ENCODE measurements at regions not wholly inside any gene's neighbourhood (a gene's known extent, or its start where the extent isn't known, plus 50 kb on each side); places are given as distances from the start of the nearest gene placed in this dataset.
"Not testable (repeated sequence)": the region's sequence is repeated elsewhere in the genome, so short reads cannot be mapped to it uniquely, and the experiment has no call there.

DNA sequence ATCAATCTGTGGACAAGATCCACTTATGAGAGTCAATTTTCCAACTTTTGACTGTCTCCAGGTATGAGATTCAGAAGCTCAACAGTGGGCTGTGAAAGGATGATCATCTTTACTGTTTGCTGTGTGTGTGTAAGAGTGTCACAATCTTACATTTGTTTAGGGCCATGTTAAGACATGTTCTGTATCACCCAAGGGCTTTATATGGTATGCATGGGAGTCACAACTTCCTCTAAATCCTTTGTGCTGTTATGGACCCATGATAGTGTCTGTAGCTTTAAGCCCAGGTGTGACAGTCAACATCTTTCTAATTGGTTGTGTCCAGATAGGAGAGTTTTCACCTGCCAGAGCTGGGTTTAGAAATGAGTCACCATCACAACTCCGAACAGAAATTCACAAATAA lies 70.2 kb downstream of the ZNF726 start:
- DNase-seq, result not testable (repeated sequence)

DNA sequence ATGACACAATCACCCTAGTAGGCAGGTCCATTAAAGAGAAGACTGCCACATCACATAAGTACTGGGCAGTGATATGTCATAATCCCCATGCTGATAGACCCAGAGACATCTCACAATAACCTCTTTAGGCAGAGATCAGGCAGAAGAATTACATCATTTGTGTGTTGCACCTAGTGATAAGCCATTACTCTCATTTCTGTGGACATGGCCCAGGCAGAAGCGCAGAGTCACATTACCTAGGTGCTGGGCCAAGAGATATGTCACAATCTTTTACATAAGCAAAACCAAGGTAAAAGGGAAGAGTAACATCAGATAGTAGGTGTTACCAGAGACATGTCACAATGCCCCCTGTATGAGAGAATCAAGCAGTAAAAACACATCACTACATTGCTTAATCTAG lies 71.9 kb downstream of the ZNF726 start:
- DNase-seq, result no peak

DNA sequence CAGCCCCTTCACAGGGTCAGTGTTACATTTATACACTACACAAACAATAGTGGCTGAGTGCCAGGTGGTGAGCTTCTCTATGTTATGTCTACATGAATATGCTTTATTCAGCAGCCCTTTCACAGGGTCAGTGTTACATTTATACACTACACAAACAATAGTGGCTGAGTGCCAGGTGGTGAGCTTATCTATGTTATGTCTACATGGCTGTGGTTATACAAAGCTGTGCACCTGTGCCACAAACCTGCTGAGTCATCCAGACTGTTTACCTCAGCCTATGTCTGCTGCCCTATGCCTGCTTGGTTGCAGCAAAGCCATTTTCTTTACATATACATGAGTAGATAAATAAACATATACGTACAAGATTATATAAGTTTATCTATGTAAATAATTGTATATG lies 76.5 kb downstream of the ZNF726 start:
- no peak for DNase-seq

DNA sequence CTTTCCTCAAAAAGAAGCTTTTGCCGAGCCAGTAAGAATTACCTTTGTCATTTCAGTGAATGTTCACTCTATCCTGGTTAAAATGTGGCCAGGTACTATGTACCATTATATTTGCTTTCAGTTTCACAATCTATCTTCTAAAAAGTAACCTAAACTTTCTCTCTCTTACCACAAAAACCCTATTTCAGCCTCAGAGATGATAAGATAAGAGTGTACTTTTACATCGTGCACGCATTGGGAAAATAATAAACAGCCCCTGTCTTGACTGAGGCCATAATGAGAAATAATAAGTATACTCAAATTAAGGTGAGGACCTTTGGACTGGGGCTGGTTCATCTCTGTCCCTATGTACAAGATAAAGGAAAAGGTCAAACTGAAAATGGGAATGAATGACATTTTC lies 77.7 kb downstream of the ZNF726 start:
- no peak for DNase-seq

DNA sequence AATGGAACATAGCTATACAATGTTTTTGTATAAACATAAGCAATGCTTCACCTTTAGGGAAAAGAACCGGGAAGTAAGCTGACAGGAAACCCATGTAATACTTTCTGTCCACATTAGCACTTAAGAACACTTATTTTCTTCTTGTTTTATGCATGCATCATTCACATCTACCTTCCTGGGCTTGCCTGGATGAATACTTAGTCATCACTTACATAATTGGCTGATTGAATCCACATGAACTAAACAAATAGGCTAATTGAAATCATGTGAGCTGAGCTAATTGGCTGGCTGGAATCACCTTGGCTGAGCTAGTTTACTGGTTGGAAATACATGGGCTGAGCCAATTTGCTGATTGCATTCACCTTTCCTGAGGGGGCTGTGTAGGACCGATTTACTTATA lies 78.8 kb downstream of the ZNF726 start:
- no peak for DNase-seq

DNA sequence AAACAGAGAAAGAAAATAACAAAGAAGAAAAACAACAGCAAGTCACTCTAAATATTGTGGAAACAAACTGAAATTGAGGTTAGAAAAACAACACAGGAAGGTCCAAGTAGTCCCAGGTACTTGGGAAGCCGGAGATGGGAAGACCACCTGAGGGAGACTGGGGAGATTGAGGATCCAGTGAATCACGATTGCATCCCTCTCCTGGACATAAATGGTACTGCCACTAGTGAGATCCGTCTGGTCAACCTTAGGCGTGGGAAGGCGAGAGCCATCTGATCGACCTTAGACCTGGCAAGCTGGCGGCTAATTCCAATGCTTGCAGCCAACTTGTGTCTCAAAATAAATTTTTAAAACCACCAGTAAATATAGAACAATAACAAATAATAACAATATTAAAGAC lies 81.9 kb downstream of the ZNF726 start:
- no peak for DNase-seq

DNA sequence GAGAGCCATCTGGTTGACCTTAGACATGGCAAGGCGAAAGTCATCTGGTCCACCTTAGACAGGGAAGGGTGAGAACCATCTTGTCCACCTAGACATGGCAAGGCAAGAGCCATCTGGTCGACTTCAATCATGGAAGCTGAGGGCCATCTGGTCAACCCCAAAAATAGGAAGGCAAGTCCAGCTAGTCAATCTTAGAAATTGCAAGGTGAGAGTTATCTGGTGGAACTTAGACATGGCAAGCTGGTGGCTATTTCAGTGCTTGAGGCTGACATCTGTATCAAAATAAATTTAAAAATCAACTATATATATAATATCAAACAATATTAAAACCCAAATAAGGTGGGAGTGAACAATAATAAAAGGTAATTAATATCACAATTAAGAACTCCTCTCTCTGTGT lies 83.9 kb downstream of the ZNF726 start:
- no peak for DNase-seq

DNA sequence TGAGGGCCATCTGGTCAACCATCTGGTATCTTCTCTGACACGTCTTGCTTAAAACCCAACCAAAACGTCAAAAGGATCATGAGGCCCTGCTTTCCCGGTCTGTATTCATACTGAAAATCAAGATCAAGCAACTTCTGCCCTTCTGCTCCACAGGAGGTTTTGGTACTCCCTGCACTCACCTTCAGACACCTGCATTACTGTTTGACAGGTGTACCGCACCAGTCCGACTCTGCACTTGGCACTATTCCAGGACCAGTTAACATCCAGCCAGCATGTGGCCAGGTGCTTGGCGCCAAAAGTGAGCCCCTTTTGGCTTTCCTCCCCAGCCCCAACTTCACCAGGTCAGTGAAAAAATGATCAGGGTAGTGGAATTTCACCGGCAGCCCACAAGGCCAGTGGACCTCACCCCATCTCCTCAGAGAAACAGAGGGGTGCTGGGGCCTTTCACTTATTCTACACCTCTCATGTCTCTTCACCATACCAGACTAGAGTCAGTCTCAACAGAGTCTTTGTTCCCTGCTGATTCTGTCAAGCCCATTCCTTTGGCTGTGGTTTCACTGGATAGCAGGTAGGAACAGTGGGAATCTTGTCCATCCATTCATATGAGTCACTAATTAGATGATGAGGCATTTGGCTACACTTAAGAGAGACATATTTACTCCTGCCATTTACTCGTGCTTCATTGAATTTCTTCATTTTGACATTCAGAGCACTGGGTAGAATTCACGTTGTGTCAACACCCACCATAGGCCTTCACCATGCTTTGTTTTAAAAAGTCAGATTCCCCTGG lies 85.3 kb downstream of the ZNF726 start:
- no peak for DNase-seq

DNA sequence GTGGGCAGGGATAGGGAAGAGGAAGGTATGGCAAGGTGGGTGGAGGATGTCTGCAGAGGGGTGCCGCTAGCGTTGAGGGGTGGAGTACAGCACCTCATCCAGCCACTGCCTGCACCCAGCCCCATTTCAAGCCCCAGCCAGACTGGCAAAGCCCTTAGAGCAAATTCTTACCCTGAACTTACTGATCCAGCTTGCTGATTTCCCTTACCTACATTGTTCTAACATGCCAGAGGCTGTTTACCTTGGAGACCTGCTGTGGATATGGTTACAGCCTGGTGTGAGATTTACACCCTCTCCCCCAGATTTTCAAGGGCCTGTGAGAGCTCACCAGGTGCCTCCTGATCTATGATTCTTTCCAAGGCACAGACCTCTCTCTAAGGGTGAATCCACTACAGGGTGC lies 86.0 kb downstream of the ZNF726 start:
- DNase-seq, result no peak

DNA sequence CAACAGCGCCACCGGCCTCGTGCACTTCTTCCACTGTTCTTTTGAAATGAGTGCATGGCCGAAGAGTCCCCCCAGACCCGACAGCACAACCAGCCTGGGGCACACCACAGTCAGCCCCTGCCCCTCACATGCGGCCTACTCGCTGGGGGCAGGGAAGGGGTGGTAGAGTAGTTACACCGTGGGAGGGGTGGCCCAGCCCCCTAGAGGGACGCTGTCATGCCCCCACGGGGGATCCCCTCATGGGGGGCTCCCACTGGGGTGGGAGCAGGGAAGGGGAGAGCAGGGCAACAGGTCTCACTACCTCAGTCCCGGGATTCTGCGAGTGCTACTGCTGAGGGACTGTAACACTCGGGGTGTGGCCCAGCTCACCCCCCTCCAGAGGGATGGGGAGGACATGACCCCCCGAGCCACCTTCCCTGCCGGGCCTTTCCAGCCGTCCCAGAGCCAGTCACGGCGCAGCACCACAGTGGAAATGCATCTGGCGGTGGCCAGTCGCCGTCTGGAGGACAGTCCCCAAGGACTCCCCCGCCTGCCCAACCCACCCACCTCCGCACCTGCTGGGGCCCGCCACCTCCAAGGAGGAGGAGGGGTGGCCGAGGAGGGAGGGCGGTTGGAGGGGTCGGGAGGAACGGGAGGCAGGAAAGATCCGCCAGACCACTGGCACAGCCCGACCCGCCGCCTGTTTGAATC lies 84.6 kb upstream of the ZNF254 start:
- no peak for DNase-seq

DNA sequence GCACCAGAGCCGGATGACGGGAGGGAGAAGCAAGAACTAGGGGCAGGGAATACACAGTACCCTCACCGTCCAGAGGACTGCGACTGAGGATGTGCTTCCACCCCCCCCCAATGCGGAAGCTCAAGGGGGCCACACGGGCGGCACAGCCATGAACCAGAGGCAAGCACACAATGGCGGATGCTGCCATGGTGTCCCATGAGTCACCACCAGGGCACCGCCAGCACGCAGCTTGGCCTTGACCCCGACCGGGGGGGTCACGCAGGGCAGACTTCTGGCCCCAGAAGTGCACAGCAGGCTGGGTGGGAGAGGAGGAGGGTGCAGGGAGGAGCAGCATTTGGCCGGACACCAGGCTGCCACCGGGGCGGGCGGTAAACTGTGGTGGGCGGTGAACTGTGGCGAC lies 83.5 kb upstream of the ZNF254 start:
- DNase-seq, result no peak

DNA sequence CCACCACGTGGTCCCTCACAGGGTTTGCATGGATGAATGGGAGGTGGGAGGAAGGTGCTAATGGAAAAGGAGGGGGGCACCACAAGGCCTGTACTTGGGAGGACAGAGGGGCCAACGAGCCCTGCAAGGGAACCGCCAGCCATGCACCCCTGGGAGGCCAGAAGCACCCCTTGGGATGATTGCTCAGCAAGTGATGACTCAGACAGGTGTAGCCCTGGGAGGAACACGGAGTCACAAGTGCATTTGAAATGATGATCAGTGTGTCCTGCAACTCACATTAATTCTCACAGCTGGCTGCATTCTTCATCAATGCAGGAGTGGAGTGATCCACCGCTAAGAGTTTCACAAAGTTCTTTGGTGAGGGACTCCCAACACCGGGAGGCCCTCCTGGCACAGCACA lies 82.8 kb upstream of the ZNF254 start:
- DNase-seq, result no peak

DNA sequence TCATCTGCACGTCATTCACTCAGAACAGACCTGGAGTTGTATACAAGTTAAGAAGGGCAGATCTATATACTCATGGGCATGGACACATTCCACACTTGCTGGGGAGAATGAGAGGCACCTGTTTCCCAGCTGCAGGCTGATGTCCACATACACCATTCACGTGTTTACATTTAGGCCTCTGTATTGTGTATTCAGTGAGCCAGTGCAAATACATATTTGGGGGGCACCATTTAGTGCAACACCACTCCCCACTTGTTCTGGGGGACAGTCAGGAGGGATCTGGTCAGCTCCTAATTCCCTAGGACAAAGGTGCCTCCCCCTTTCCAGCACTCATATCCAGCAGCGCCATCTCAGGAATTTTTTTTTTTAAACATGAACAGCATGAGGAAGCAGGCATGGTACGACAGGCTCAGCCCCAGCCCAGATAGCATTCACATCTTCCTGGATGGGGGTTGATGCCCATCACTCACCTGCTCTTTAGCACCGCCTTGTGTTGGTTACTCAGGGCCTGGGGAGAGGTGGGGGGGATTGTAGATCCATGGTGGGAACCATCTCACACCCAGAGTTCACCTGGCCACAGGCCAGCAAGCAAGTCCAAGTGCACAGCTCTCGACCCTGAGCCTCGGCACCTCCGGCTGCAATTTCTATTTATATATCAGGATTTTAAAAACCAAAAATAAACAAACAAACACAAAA lies 56.9 kb upstream of the ZNF254 start:
- DNase-seq, result no peak

DNA sequence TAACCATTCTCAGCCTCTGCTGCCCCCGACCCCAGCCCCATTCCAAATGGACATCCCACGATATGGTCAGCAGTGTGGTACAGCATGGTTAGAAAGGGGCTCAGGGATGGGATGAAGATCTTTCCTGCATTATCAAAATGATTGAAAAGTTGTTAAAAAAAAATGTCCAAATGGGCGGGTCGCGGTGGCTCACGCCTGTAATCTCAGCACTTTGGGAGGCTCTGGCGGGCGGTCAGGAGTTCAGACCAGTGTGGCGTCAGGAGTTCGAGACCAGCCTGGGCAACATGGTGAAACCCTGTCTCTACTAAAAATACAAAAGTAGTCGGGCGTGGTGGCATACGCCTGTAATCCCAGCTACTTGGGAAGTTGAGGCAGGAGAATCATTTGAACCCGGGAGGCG lies 54.3 kb upstream of the ZNF254 start:
- no peak for DNase-seq

DNA sequence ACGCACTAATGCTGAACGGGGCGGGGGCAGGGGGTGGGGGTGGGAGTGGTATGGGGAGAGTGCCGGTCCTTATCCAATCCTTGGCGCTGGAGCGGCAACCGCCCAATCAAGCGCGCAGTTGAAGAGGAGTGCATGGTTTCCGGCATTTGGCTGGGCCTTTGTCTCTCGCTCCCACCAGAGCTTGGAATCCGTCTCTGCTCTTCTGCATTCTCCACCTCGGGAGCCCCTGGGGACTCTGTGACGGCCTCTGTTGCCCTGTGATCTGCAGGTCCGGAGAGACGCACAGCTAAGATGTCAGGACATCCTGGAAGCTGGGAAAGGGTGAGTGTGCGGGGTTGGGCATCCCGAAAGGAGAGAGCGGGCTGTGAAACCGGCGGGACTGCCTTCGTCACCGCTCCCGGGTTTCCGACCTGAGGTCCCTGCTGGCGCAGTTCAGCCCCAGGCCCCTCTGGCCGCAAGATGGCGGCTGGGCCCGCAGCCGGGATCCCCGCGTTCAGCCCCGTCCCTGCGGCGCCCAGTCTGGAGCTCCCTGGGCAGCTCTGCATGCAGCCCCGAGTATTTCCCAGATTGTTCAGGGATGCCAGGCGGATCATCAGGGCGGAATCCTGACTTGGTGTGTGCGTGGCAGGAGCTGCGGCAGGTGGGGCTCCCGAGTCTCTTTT lies 53.6 kb upstream of the ZNF254 start:
- DNase-seq, result peak; percentile 87

DNA sequence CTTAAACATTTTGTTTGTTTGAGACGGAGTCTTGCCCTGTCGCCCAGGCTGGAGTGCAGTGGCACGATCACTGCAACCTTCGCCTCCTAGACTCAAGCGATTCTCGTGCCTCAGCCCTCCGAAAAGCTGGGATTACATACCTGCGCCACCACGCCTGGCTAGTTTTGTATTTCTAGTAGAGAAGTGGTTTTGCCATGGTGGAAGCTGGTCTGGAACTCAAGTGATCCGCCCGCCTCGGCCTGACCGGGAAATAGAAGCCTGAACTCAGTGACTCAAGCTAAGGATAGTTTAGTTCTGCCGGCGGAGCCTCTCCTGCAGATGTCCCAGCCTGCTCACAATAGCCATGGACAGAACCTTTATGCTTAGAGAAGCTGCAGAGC lies 53.0 kb upstream of the ZNF254 start:
- peak; percentile 16 for DNase-seq

DNA sequence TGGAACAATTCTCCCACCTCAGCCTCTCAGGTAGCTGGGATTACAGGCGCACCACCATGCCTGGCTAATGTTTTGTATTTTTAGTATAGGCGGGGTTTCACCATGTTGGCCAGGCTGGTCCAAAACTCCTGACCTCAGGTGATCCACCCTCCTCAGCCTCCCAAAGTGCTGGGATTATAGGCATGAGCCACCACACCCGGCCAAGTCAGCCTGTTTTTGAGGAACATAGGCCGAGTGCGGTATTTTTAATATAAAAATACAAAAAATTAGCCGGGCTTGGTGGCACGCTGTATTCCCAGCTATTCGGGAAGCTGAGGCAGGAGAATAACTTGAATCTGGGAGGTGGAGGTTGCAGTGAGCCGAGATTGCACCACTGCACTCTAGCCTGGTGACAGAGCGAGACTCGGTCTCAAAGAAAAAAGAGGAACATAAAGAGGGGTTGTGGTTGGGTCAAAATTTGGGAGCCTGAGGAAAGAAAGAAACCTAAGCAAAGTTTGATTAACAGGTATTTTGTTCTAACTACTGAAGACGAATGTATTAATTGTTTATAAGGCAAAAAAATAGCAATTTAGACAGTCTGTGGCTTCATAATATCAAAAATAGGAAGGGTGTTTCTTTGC lies 51.6 kb upstream of the ZNF254 start:
- not testable (repeated sequence) for DNase-seq
